Stomach (tissue), 4 donors: ENCODE measurements at regions not wholly inside any gene's neighbourhood (a gene's known extent, or its start where the extent isn't known, plus 50 kb on each side); places are given as distances from the start of the nearest gene placed in this dataset.

ENCODE experiments used
- EP300 ChIP-seq: sonication (generic); formaldehyde crosslinking; IDR thresholded peaks from one replicate; pipeline ENCODE4 v1.6.1; 2017; ENCODE audit warnings: antibody characterized with exemption
- POLR2A ChIP-seq, 4 donors: fragments of 450-650 bp; IDR thresholded peaks; one replicate each; pipeline ENCODE4 v1.6.1; 2016; ENCODE audit warnings: antibody characterized with exemption in 4 of 4, control low read depth in 2 of 4, mild to moderate bottlenecking in 1 of 4, moderate library complexity in 1 of 4
- POLR2AphosphoS5 ChIP-seq, 3 donors: sonication (generic); formaldehyde crosslinking; IDR thresholded peaks; one replicate each; pipeline ENCODE4 v1.6.1; 2016; ENCODE audit warnings: antibody characterized with exemption in 3 of 3
- TF ChIP-seq, protein P1 (sequence below), 7 experiments: fragments of 450-650 bp in 4 of 7; fragments of 200-600 bp in 3 of 7; sonication (generic) in 3 of 7; IDR thresholded peaks; one replicate each; pipeline ENCODE4 v1.5.1; 2016 to 2019; ENCODE audit warnings: antibody characterized with exemption in 7 of 7, control low read depth in 2 of 7, mild to moderate bottlenecking in 1 of 7

DNA sequence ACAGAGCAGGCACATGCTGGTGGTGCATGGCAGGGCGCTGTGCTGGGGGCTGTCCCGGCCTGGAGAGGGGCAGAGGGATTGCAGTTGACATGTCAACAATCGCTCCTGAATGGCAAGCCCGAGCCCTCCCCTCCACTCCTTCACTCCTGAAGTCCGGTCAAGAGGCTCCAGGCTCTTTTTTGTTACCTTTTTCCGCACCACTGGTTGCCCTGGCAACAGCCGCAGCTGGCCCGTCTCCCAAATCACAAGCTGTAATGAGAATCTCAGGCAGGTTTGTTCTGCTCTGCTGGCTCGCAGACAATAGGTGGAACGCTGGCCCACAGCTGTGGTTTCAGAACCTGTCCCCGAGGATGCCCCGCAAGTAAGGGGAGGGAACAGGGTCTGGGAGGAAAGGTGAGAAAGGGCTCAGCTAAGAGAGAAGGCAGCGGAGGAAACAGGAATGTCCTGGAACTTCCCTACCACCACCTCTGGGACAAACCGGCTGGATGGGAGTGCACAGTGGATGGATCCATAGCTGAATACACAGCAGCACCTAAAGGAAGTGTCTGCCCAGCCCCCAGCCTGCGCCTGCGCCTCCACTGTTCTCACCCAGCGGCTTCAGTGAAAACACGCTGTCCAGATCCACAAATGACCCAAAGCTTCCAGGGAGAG lies 58.9 kb downstream of the CALML3 start:
- TF ChIP-seq, protein P1, sequence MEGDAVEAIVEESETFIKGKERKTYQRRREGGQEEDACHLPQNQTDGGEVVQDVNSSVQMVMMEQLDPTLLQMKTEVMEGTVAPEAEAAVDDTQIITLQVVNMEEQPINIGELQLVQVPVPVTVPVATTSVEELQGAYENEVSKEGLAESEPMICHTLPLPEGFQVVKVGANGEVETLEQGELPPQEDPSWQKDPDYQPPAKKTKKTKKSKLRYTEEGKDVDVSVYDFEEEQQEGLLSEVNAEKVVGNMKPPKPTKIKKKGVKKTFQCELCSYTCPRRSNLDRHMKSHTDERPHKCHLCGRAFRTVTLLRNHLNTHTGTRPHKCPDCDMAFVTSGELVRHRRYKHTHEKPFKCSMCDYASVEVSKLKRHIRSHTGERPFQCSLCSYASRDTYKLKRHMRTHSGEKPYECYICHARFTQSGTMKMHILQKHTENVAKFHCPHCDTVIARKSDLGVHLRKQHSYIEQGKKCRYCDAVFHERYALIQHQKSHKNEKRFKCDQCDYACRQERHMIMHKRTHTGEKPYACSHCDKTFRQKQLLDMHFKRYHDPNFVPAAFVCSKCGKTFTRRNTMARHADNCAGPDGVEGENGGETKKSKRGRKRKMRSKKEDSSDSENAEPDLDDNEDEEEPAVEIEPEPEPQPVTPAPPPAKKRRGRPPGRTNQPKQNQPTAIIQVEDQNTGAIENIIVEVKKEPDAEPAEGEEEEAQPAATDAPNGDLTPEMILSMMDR (IDR thresholded peaks at IDR 0.05): no peak
- TF ChIP-seq POLR2A (IDR thresholded peaks at IDR 0.05) (no peak), EP300 (no peak), POLR2AphosphoS5 (IDR thresholded peaks at IDR 0.05) (no peak)
